ENCODE measurements at regions not wholly inside any gene's neighbourhood (a gene's known extent, or its start where the extent isn't known, plus 50 kb on each side); places are given as distances from the start of the nearest gene placed in this dataset.

DNA sequence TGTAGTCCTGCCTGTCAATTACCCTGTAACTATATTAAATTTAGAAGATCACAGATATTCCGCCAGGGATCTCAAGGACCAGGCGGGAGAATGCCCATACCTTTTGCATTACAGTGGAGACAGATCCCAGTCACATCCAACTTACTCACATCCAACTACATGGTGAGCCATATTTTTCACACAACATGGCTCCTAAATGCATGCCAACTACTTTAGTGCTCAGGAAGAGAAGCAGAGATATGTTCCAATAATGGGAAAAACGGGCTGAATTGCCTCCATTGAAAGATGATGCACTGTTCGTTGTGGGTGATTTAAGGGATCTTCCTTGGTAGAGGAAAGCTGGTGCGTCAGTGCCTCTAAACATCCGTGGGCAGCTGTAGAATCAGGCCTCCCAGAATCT, 304.5 kb downstream of the CD83 start:
- WGBS, 2 donors: 77 to 85% methylated on average over 6 of the region's 6 CpGs
- Histone ChIP-seq H3K9me3 (ENCODE audit: control insufficient read depth in 4 of 4, insufficient read depth in 3 of 4, low read length in 3 of 4) (peaks cover 0 to 3% (median 0%) of the 10 kb centered on the region in 4 donors), H3K4me1 (ENCODE audit: control insufficient read depth in 5 of 5, insufficient read depth in 5 of 5, low read length in 5 of 5) (peaks cover 0 to 7% (median 0%) of the 10 kb centered on the region in 5 donors), H3K4me3 (no peak overlapping the region), H3K27me3 (ENCODE audit: control insufficient read depth in 3 of 3, insufficient read depth in 3 of 3, low read length in 2 of 3) (no peaks in the 10 kb centered on the region), H3K27ac (ENCODE audit: low read depth in 1 of 2, low read length in 1 of 2) (no peak overlapping the region), H3K36me3 (ENCODE audit: control insufficient read depth in 4 of 4, insufficient read depth in 4 of 4, low read length in 4 of 4) (no peaks in the 10 kb centered on the region), H3K9ac (ENCODE audit: insufficient read depth in 1 of 2, low read length in 2 of 2) (no peak overlapping the region)
- TF ChIP-seq, protein P1, sequence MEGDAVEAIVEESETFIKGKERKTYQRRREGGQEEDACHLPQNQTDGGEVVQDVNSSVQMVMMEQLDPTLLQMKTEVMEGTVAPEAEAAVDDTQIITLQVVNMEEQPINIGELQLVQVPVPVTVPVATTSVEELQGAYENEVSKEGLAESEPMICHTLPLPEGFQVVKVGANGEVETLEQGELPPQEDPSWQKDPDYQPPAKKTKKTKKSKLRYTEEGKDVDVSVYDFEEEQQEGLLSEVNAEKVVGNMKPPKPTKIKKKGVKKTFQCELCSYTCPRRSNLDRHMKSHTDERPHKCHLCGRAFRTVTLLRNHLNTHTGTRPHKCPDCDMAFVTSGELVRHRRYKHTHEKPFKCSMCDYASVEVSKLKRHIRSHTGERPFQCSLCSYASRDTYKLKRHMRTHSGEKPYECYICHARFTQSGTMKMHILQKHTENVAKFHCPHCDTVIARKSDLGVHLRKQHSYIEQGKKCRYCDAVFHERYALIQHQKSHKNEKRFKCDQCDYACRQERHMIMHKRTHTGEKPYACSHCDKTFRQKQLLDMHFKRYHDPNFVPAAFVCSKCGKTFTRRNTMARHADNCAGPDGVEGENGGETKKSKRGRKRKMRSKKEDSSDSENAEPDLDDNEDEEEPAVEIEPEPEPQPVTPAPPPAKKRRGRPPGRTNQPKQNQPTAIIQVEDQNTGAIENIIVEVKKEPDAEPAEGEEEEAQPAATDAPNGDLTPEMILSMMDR (IDR thresholded peaks at IDR 0.05; ENCODE audit: control extremely low read depth, extremely low read depth): no peak
- DNase-seq (no peak), ATAC-seq (ENCODE audit: insufficient read depth, low FRiP score) (no peak)

DNA sequence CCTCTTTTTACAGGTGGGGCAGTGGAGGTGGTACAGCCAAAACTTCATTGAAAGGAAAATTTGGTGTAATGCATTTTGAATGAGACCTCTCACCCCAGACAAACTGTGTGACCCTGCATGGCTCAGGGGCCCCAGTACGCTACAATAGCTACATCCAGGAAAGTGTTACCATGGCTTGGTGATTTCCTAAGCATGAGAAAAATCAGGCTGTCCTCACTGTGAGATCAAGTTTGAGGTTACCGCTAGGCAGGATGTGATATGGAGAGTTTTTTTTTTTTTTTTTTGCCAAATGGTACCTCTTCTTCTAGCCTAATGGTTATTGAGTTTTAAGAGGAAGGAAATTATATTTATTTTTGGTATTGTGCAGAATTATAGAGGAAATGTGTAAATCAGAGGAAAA, 305.3 kb downstream of the CD83 start:
- Histone ChIP-seq H3K36me3 (ENCODE audit: control insufficient read depth in 4 of 4, insufficient read depth in 4 of 4, low read length in 4 of 4) (no peaks in the 10 kb centered on the region), H3K27ac (ENCODE audit: low read depth in 1 of 2, low read length in 1 of 2) (no peak overlapping the region), H3K9me3 (ENCODE audit: control insufficient read depth in 4 of 4, insufficient read depth in 3 of 4, low read length in 3 of 4) (peaks cover 0 to under 1% (median 0%) of the 10 kb centered on the region in 4 donors), H3K27me3 (ENCODE audit: control insufficient read depth in 3 of 3, insufficient read depth in 3 of 3, low read length in 2 of 3) (no peaks in the 10 kb centered on the region), H3K4me3 (no peak overlapping the region), H3K4me1 (ENCODE audit: control insufficient read depth in 5 of 5, insufficient read depth in 5 of 5, low read length in 5 of 5) (peaks cover 0 to 7% (median 0%) of the 10 kb centered on the region in 5 donors), H3K9ac (ENCODE audit: insufficient read depth in 1 of 2, low read length in 2 of 2) (no peak overlapping the region)
- WGBS, 2 donors: 37 to 60% methylated on average over 2 of the region's 2 CpGs
- no peak for ATAC-seq (ENCODE audit: insufficient read depth, low FRiP score)
- TF ChIP-seq, protein P1 (IDR thresholded peaks at IDR 0.05; ENCODE audit: control extremely low read depth, extremely low read depth): no peak
- DNase-seq: no peak

DNA sequence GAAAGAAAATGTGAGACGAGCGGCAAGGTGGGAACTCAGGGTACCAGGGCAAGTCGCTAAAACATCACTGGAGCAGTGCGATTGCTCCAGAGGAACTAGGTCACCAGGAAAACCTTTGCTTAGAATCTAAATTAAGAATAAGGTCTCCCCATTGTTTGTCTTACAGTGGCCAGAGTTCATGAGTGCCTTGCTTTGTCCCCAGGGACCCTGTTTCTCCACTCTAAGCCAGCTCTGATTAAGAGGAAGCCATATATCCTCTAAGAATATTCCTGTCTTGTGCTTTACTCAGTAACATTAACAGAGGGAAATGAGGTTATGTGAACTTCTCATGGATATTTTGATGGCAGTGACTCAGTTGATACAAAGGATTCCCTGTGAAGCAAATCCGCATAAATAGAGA, 305.8 kb downstream of the CD83 start:
- DNase-seq (peak in 1 of 3 donors; percentile 49), ATAC-seq (ENCODE audit: insufficient read depth, low FRiP score) (no peak)
- WGBS, 2 donors: 65 to 74% methylated on average over 5 of the region's 5 CpGs
- Histone ChIP-seq H3K27ac (ENCODE audit: low read depth in 1 of 2, low read length in 1 of 2) (no peak overlapping the region), H3K9ac (ENCODE audit: insufficient read depth in 1 of 2, low read length in 2 of 2) (no peak overlapping the region), H3K4me1 (ENCODE audit: control insufficient read depth in 5 of 5, insufficient read depth in 5 of 5, low read length in 5 of 5) (peaks cover 0 to 7% (median 0%) of the 10 kb centered on the region in 5 donors), H3K4me3 (no peak overlapping the region), H3K27me3 (ENCODE audit: control insufficient read depth in 3 of 3, insufficient read depth in 3 of 3, low read length in 2 of 3) (no peaks in the 10 kb centered on the region), H3K9me3 (ENCODE audit: control insufficient read depth in 4 of 4, insufficient read depth in 3 of 4, low read length in 3 of 4) (no peaks in the 10 kb centered on the region), H3K36me3 (ENCODE audit: control insufficient read depth in 4 of 4, insufficient read depth in 4 of 4, low read length in 4 of 4) (no peaks in the 10 kb centered on the region)
- TF ChIP-seq, protein P1 (IDR thresholded peaks at IDR 0.05; ENCODE audit: control extremely low read depth, extremely low read depth): no peak

DNA sequence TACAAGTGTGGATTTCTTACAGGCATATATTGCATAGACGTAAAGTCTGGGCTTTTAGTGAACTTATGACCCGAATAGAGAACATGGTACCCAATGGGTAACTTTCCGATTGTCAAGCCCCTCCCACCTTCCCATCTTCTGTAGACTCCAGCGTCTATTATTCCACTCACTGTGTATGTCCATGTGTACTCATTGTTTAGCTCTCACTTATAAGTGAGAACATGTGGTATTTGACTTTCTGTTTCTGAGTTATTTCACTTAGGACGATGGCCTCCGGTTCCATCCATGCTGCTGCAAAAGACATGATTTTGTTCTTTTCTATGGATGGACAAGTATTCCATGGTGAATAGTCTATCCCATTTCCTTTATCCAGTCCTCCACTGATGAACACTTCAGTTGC, 306.4 kb downstream of the CD83 start:
- DNase-seq: no peak
- Histone ChIP-seq H3K36me3 (ENCODE audit: control insufficient read depth in 4 of 4, insufficient read depth in 4 of 4, low read length in 4 of 4) (no peaks in the 10 kb centered on the region), H3K4me1 (ENCODE audit: control insufficient read depth in 5 of 5, insufficient read depth in 5 of 5, low read length in 5 of 5) (peaks cover 0 to 7% (median 0%) of the 10 kb centered on the region in 5 donors), H3K27me3 (ENCODE audit: control insufficient read depth in 3 of 3, insufficient read depth in 3 of 3, low read length in 2 of 3) (no peaks in the 10 kb centered on the region), H3K9ac (ENCODE audit: insufficient read depth in 1 of 2, low read length in 2 of 2) (no peak overlapping the region), H3K9me3 (ENCODE audit: control insufficient read depth in 4 of 4, insufficient read depth in 3 of 4, low read length in 3 of 4) (no peaks in the 10 kb centered on the region), H3K4me3 (no peak overlapping the region), H3K27ac (ENCODE audit: low read depth in 1 of 2, low read length in 1 of 2) (no peak overlapping the region)
- 91 to 95% methylated on average over 6 of the region's 6 CpGs for WGBS, 2 donors
- TF ChIP-seq, protein P1 (IDR thresholded peaks at IDR 0.05; ENCODE audit: control extremely low read depth, extremely low read depth): no peak
- ATAC-seq (ENCODE audit: insufficient read depth, low FRiP score): no peak
